IMR-90 (cell line): ENCODE measurements at regions not wholly inside any gene's neighbourhood (a gene's known extent, or its start where the extent isn't known, plus 50 kb on each side); places are given as distances from the start of the nearest gene placed in this dataset.

ENCODE experiments used
- ATAC-seq: fragments of 200-7000 bp; cut with Tn5 transposase; 2 replicates; pipeline ENCODE4 v1.9.1; 2020; ENCODE audit warnings: low read depth, mild to moderate bottlenecking, moderate library complexity
- BruUV-seq: library from RNA; stranded (reverse); fragments of 400-500 nt; replicated peaks from 2 replicates; lab custom pipeline; 2021; lab: Mats Ljungman, UMichigan
- CTCF ChIA-PET: fragments of 300-600 bp; formaldehyde crosslinking; extraction: SDS; loops from one replicate; lab custom pipeline; 2021; ENCODE audit warnings: antibody characterized with exemption; lab: Yijun Ruan, JAX
- POLR2A ChIA-PET: fragments of 300-600 bp; sonication (Branson Sonifier 250); formaldehyde crosslinking; loops from one replicate; lab custom pipeline; 2022; ENCODE audit warnings: antibody characterized with exemption; ENCODE audit not compliant: unreplicated experiment; lab: Charles Lee
- DNase-seq: peaks from one replicate; pipeline ENCODE4 v3.0.0; 2013
- H2AFZ ChIP-seq: replicated peaks from 2 replicates; pipeline ENCODE3; 2013; ENCODE audit warnings: low read length, mild to moderate bottlenecking; ENCODE audit not compliant: poor library complexity
- H2AK5ac ChIP-seq: 2 replicates; pipeline ENCODE4 v1.6.1; 2013; ENCODE audit warnings: low read depth, low read length, inconsistent platforms
- H2AK9ac ChIP-seq: replicated peaks from 2 replicates; pipeline ENCODE3; 2013; ENCODE audit warnings: mild to moderate bottlenecking, low read depth, low read length, moderate library complexity; ENCODE audit not compliant: poor library complexity
- H2BK120ac ChIP-seq: 2 replicates; pipeline ENCODE4 v1.6.1; 2013; ENCODE audit warnings: low read depth, low read length, inconsistent platforms
- H2BK15ac ChIP-seq: 3 replicates; pipeline ENCODE4 v1.6.1; 2013; ENCODE audit warnings: low read depth, low read length, inconsistent platforms
- H2BK20ac ChIP-seq: 2 replicates; pipeline ENCODE4 v1.6.1; 2013; ENCODE audit warnings: low read depth, mild to moderate bottlenecking, inconsistent platforms, low read length, moderate library complexity
- H2BK5ac ChIP-seq: 2 replicates; pipeline ENCODE4 v1.6.1; 2013; ENCODE audit warnings: mild to moderate bottlenecking, low read depth, low read length, inconsistent platforms; ENCODE audit not compliant: poor library complexity, severe bottlenecking
- H3K14ac ChIP-seq: replicated peaks from 2 replicates; pipeline ENCODE4 v1.6.1; 2013; ENCODE audit warnings: low read depth, low read length, inconsistent platforms
- H3K18ac ChIP-seq: 2 replicates; pipeline ENCODE4 v1.6.1; 2013; ENCODE audit warnings: low read depth, low read length, control low read depth
- H3K23ac ChIP-seq: 2 replicates; pipeline ENCODE4 v1.6.1; 2013; ENCODE audit warnings: low read depth, low read length, inconsistent platforms
- H3K27ac ChIP-seq: 2 replicates; pipeline ENCODE4 v1.5.1; 2013; ENCODE audit warnings: mild to moderate bottlenecking, control low read depth, low read length; ENCODE audit not compliant: insufficient read depth
- H3K27me3 ChIP-seq: 2 replicates; pipeline ENCODE4 v1.6.1; 2013; ENCODE audit warnings: low read length; ENCODE audit not compliant: control insufficient read depth, insufficient read depth
- H3K36me3 ChIP-seq: 2 replicates; pipeline ENCODE4 v1.6.1; 2013; ENCODE audit warnings: low read length, mixed read lengths; ENCODE audit not compliant: control insufficient read depth, insufficient read depth
- H3K4ac ChIP-seq: 2 replicates; pipeline ENCODE4 v1.6.1; 2013; ENCODE audit warnings: low read depth, low read length, inconsistent platforms
- H3K4me1 ChIP-seq: 2 replicates; pipeline ENCODE4 v1.6.1; 2013; ENCODE audit warnings: low read length, mixed read lengths; ENCODE audit not compliant: control insufficient read depth, insufficient read depth
- H3K4me2 ChIP-seq: 2 replicates; pipeline ENCODE4 v1.6.1; 2013; ENCODE audit warnings: low read depth, mild to moderate bottlenecking, control low read depth, low read length, moderate library complexity
- H3K4me3 ChIP-seq: 2 replicates; pipeline ENCODE4 v1.5.1; 2013; ENCODE audit warnings: low read depth, mild to moderate bottlenecking, control low read depth, low read length, moderate library complexity; ENCODE audit not compliant: insufficient read depth
- H3K56ac ChIP-seq: 2 replicates; pipeline ENCODE4 v1.6.1; 2013; ENCODE audit warnings: low read length, inconsistent platforms; ENCODE audit not compliant: insufficient read depth; ENCODE audit errors: extremely low read depth
- H3K79me1 ChIP-seq, 2 experiments: 2 replicates each; pipeline ENCODE4 v1.6.1; 2013; ENCODE audit warnings: low read length in 2 of 2, inconsistent platforms in 1 of 2, low read depth in 1 of 2
- H3K9ac ChIP-seq: 2 replicates; pipeline ENCODE4 v1.6.1; 2013; ENCODE audit warnings: low read depth, low read length, control low read depth
- H3K9me1 ChIP-seq: 2 replicates; pipeline ENCODE4 v1.6.1; 2013; ENCODE audit warnings: low read length, inconsistent platforms; ENCODE audit not compliant: insufficient read depth
- H3K9me3 ChIP-seq: 2 replicates; pipeline ENCODE4 v1.6.1; 2013; ENCODE audit warnings: low read length; ENCODE audit not compliant: control insufficient read depth, insufficient read depth
- H4K20me1 ChIP-seq: 2 replicates; pipeline ENCODE4 v1.6.1; 2013; ENCODE audit warnings: low read length, inconsistent platforms; ENCODE audit not compliant: insufficient read depth
- H4K5ac ChIP-seq: 2 replicates; pipeline ENCODE4 v1.6.1; 2013; ENCODE audit warnings: mild to moderate bottlenecking, low read depth, low read length, control low read depth
- H4K8ac ChIP-seq, 2 experiments: 2 replicates each; pipeline ENCODE4 v1.6.1; 2013; ENCODE audit warnings: low read depth in 2 of 2, low read length in 2 of 2, control low read depth in 1 of 2, inconsistent platforms in 1 of 2
- H4K91ac ChIP-seq: 2 replicates; pipeline ENCODE4 v1.6.1; 2013; ENCODE audit warnings: low read depth, low read length, inconsistent platforms; ENCODE audit not compliant: insufficient read depth
- CTCF ChIP-seq: conservative IDR thresholded peaks from 2 replicates; pipeline ENCODE4 v1.5.1; 2012; ENCODE audit warnings: mild to moderate bottlenecking, low read depth, low read length, improper control_type of control experiment
- MAFK ChIP-seq: IDR thresholded peaks from 2 replicates; pipeline ENCODE4 v1.6.1; 2012; ENCODE audit warnings: low read depth, low read length, improper control_type of control experiment
- NFE2L2 ChIP-seq: fragments of 150-350 bp; IDR thresholded peaks from 2 replicates; pipeline ENCODE4 v1.6.1; 2016; ENCODE audit warnings: low read depth, mild to moderate bottlenecking, low read length
- POLR2A ChIP-seq: IDR thresholded peaks from 2 replicates; pipeline ENCODE4 v1.6.1; 2012; ENCODE audit warnings: mild to moderate bottlenecking, low read depth, low read length
- SMC3 ChIP-seq: fragments of 150-350 bp; IDR thresholded peaks from 2 replicates; pipeline ENCODE4 v1.6.1; 2016; ENCODE audit warnings: low read depth, mild to moderate bottlenecking, antibody characterized with exemption, low read length, moderate library complexity
- WGBS, 2 experiments: methylation state at CpG; one replicate each; pipeline versions ENCODE4 v1.1.5 to v1.1.7; 2013; ENCODE audit warnings: missing lambda C conversion rate in 2 of 2; ENCODE audit not compliant: insufficient read length in 1 of 2; ENCODE audit errors: extremely low coverage in 2 of 2; 5-methylcytosine and 5-hydroxymethylcytosine counted together
- dilution Hi-C: fragments of 300-500 bp; cut with HindIII; formaldehyde crosslinking; loops from one replicate; pipeline ENCODE4 v1.14.3; 2018; ENCODE audit warnings: low sequenced_read_pairs; ENCODE audit not compliant: unreplicated experiment
- in situ Hi-C: fragments of 300-500 bp; cut with MboI; formaldehyde crosslinking; loops from 3 replicates; pipeline ENCODE4 v1.14.3; 2019; ENCODE audit warnings: low sequenced_read_pairs, inconsistent platforms, mixed read lengths
- intact Hi-C: fragments of 100-400 bp; cut with micrococcal nuclease; formaldehyde crosslinking; loops from 2 replicates; pipeline ENCODE4 v1.10.0; 2022

GRCh38 chr13:69008499-69008898 is 1099.1 kb upstream of the ATXN8OS start:
- ATAC-seq: no peak
- DNase-seq: no peak
- H2AFZ ChIP-seq: no peak overlapping the region
- POLR2A ChIA-PET: no interaction called here
- no peak overlapping the region for H2BK15ac ChIP-seq
- H2BK20ac ChIP-seq: no peak overlapping the region
- no peak overlapping the region for H3K23ac ChIP-seq
- no peak overlapping the region for H2BK5ac ChIP-seq
- no peak overlapping the region for H3K4me2 ChIP-seq
- H2AK9ac ChIP-seq: no peak overlapping the region
- no peaks in the 10 kb centered on the region for H4K20me1 ChIP-seq
- H3K27me3 ChIP-seq: no peaks in the 10 kb centered on the region
- in situ Hi-C loops: no loop called here
- no peak overlapping the region for H2BK120ac ChIP-seq
- H3K9me3 ChIP-seq: peaks cover 2% of the 10 kb centered on the region; the same call in 1 of the 2 replicates
- no peak overlapping the region for H4K91ac ChIP-seq
- no peak overlapping the region for H3K27ac ChIP-seq
- CTCF ChIA-PET: no interaction called here
- no peaks in the 10 kb centered on the region for H3K36me3 ChIP-seq
- no peak overlapping the region for H4K5ac ChIP-seq
- H3K56ac ChIP-seq: no peak overlapping the region
- no peak overlapping the region for H3K4ac ChIP-seq
- no peak overlapping the region for H3K4me3 ChIP-seq
- H3K14ac ChIP-seq: no peak overlapping the region
- H3K9me1 ChIP-seq: no peaks in the 10 kb centered on the region
- no peak overlapping the region for H3K9ac ChIP-seq
- H3K4me1 ChIP-seq: no peaks in the 10 kb centered on the region
- dilution Hi-C loops: no loop called here
- no CpG with 5 or more reads among the region's 5 CpGs for WGBS, 2 experiments
- no peak for TF ChIP-seq CTCF
- no peak for TF ChIP-seq POLR2A
- TF ChIP-seq NFE2L2: no peak
- TF ChIP-seq MAFK: no peak
- no peak for TF ChIP-seq SMC3
- no peaks in the 10 kb centered on the region for H3K79me1 ChIP-seq
- H3K18ac ChIP-seq: no peak overlapping the region
- H2AK5ac ChIP-seq: no peak overlapping the region
- no TSS peak for BruUV-seq
- intact Hi-C loops: no loop called here
- no peak overlapping the region for H4K8ac ChIP-seq
